HCT116 (cell line): ENCODE measurements at regions not wholly inside any gene's neighbourhood (a gene's known extent, or its start where the extent isn't known, plus 50 kb on each side); places are given as distances from the start of the nearest gene placed in this dataset.

ENCODE experiments used
- ATAC-seq: fragments of 200-7000 bp; cut with Tn5 transposase; 2 replicates; pipeline ENCODE4 v1.9.1; 2020; ENCODE audit warnings: mild to moderate bottlenecking, moderate library complexity
- BruUV-seq: library from RNA; stranded (reverse); fragments of 400-500 nt; replicated peaks from 2 replicates; lab custom pipeline; 2021; lab: Mats Ljungman, UMichigan
- CTCF ChIA-PET: fragments of 300-600 bp; sonication (Branson Sonifier 250); formaldehyde crosslinking; loops from one replicate; lab custom pipeline; 2021; ENCODE audit warnings: antibody characterized with exemption; lab: Charles Lee
- POLR2A ChIA-PET: fragments of 300-600, 350-600 bp; sonication (Branson Sonifier 250); formaldehyde crosslinking; loops from one replicate; lab custom pipeline; 2021; ENCODE audit warnings: antibody characterized with exemption; lab: Charles Lee
- RAD21 ChIA-PET, 2 experiments: fragments of 300-600 bp; sonication (Branson Sonifier 250); formaldehyde crosslinking; loops; one replicate each; lab custom pipeline; 2023; ENCODE audit warnings: low total read pairs in 2 of 2; ENCODE audit not compliant: uncharacterized antibody in 2 of 2, unreplicated experiment in 2 of 2, low non-redundant PET in 1 of 2; lab: Charles Lee
- DNase-seq: peaks from one replicate; pipeline ENCODE4 v3.0.0-alpha.2; 2010; ENCODE audit warnings: low read depth, low spot score
- H2AFZ ChIP-seq: fragments of 200-600 bp; shearing (Covaris generic), sonication (generic); 2 replicates; pipeline ENCODE4 v1.6.1; 2017; ENCODE audit warnings: low read depth, mixed run types, mixed read lengths, antibody characterized with exemption, low read length; ENCODE audit not compliant: poor library complexity, severe bottlenecking
- H3K27ac ChIP-seq: 2 replicates; pipeline ENCODE4 v1.5.1; 2012; ENCODE audit warnings: low read depth, low read length
- H3K27me3 ChIP-seq: fragments of 200-600 bp; sonication (generic); 2 replicates; pipeline ENCODE4 v1.6.1; 2016; ENCODE audit warnings: mixed run types, low read length, mixed read lengths; ENCODE audit not compliant: insufficient read depth
- H3K36me3 ChIP-seq, 2 experiments: fragments of 200-500 bp in 1 of 2; fragments of 200-600 bp in 1 of 2; sonication (Bioruptor generic) in 1 of 2; sonication (generic) in 1 of 2; 2 replicates each; pipeline versions ENCODE4 v1.5.1 to v1.6.1; 2014 to 2016; ENCODE audit warnings: low read length in 2 of 2, inconsistent platforms in 1 of 2, mixed read lengths in 1 of 2, mixed run types in 1 of 2; ENCODE audit not compliant: insufficient read depth in 2 of 2, control insufficient read depth in 1 of 2
- H3K4me1 ChIP-seq, 2 experiments: fragments of 200-600 bp in 1 of 2; sonication (generic) in 1 of 2; 2 replicates each; pipeline versions ENCODE4 v1.5.1 to v1.6.1; 2012 to 2017; ENCODE audit warnings: low read length in 2 of 2, inconsistent platforms in 1 of 2, mild to moderate bottlenecking in 1 of 2, mixed read lengths in 1 of 2, mixed run types in 1 of 2, moderate library complexity in 1 of 2; ENCODE audit not compliant: insufficient read depth in 2 of 2, control insufficient read depth in 1 of 2
- H3K4me2 ChIP-seq: fragments of 200-600 bp; sonication (generic); 2 replicates; pipeline ENCODE4 v1.6.1; 2017; ENCODE audit warnings: mixed run types, low read length, mixed read lengths
- H3K4me3 ChIP-seq, 2 experiments: fragments of 200-600 bp in 1 of 2; sonication (generic) in 1 of 2; replicated peaks in 1 of 2; 2 replicates each; pipeline ENCODE4 v1.5.1; 2011 to 2016; ENCODE audit warnings: low read length in 2 of 2, control low read depth in 1 of 2, low read depth in 1 of 2, mild to moderate bottlenecking in 1 of 2, mixed read lengths in 1 of 2, mixed run types in 1 of 2
- H3K79me2 ChIP-seq: fragments of 200-600 bp; sonication (generic); 2 replicates; pipeline ENCODE4 v1.6.1; 2017; ENCODE audit warnings: mild to moderate bottlenecking, mixed run types, low read length, moderate library complexity, mixed read lengths; ENCODE audit not compliant: insufficient read depth
- H3K9ac ChIP-seq: fragments of 200-600 bp; sonication (generic); 2 replicates; pipeline ENCODE4 v1.6.1; 2016; ENCODE audit warnings: low read length, mixed read lengths
- H3K9me2 ChIP-seq: fragments of 200-600 bp; sonication (generic), shearing (Covaris generic); 2 replicates; pipeline ENCODE4 v1.6.1; 2017; ENCODE audit warnings: mixed run types, mild to moderate bottlenecking, moderate library complexity; ENCODE audit not compliant: insufficient read depth
- H3K9me3 ChIP-seq, 2 experiments: fragments of 200-500 bp in 1 of 2; fragments of 200-600 bp in 1 of 2; sonication (Bioruptor generic) in 1 of 2; sonication (generic) in 1 of 2; 2 replicates each; pipeline ENCODE4 v1.6.1; 2014 to 2017; ENCODE audit warnings: low read length in 2 of 2, mixed read lengths in 2 of 2, inconsistent platforms in 1 of 2, low read depth in 1 of 2, mild to moderate bottlenecking in 1 of 2, mixed run types in 1 of 2, moderate library complexity in 1 of 2; ENCODE audit not compliant: control insufficient read depth in 1 of 2, insufficient read depth in 1 of 2
- H4K20me1 ChIP-seq: fragments of 200-600 bp; sonication (generic), shearing (Covaris generic); 2 replicates; pipeline ENCODE4 v1.6.1; 2017; ENCODE audit warnings: mixed run types, mild to moderate bottlenecking, moderate library complexity; ENCODE audit not compliant: insufficient read depth
- CEBPB ChIP-seq: IDR thresholded peaks from 2 replicates; pipeline ENCODE4 v1.6.1; 2012; ENCODE audit warnings: low read depth
- ELF1 ChIP-seq: IDR thresholded peaks from 2 replicates; pipeline ENCODE4 v1.6.1; 2012; ENCODE audit warnings: low read depth, borderline replicate concordance
- EZH2 ChIP-seq: fragments of 200-600 bp; sonication (generic); IDR thresholded peaks from 2 replicates; pipeline ENCODE4 v1.6.1; 2017; ENCODE audit warnings: antibody characterized with exemption, mixed run types
- EZH2phosphoT487 ChIP-seq: fragments of 200-600 bp; IDR thresholded peaks from 2 replicates; pipeline ENCODE4 v1.6.1; 2018; ENCODE audit warnings: antibody characterized with exemption, borderline replicate concordance
- JUND ChIP-seq: IDR thresholded peaks from 2 replicates; pipeline ENCODE4 v1.6.1; 2012
- POLR2AphosphoS5 ChIP-seq: IDR thresholded peaks from 2 replicates; pipeline ENCODE4 v1.6.1; 2011; ENCODE audit warnings: mild to moderate bottlenecking, low read depth, low read length, moderate library complexity
- RAD21 ChIP-seq: IDR thresholded peaks from 2 replicates; pipeline ENCODE4 v1.6.1; 2012; ENCODE audit warnings: low read depth, mild to moderate bottlenecking
- REST ChIP-seq: IDR thresholded peaks from 2 replicates; pipeline ENCODE4 v1.6.1; 2012; ENCODE audit warnings: low read depth
- ZNF274 ChIP-seq: fragments of 200-500 bp; sonication (Bioruptor generic); IDR thresholded peaks from 2 replicates; pipeline ENCODE4 v1.6.1; 2014; ENCODE audit warnings: mild to moderate bottlenecking, low read depth, low read length, inconsistent platforms
- intact Hi-C: fragments of 100-400 bp; cut with micrococcal nuclease; formaldehyde crosslinking; loops from 2 replicates; pipeline ENCODE4 v1.10.0; 2022

GRCh38 chr2:16190446-16191270, 250.3 kb downstream of the MYCN start:
- BruUV-seq = no TSS peak
- Histone ChIP-seq H3K36me3 (no peaks in the 10 kb centered on the region), H2AFZ (no peak overlapping the region), H3K9me3 (no peaks in the 10 kb centered on the region), H3K9ac (no peak overlapping the region), H3K4me2 (no peak overlapping the region), H3K27me3 (peaks cover 15% of the 10 kb centered on the region; the same call in 1 of the 2 replicates), H3K4me3 (no peak overlapping the region), H3K9me2 (no peaks in the 10 kb centered on the region), H3K4me1 (no peaks in the 10 kb centered on the region), H4K20me1 (no peaks in the 10 kb centered on the region), H3K27ac (no peak overlapping the region)
- CTCF ChIA-PET = interaction anchor here (1.4 kb wide), 1 partner anchor 28 kb away, joined by 3 read pairs; no protein-coding TSS in a partner anchor
- RAD21 ChIA-PET = no interaction called here
- POLR2A ChIA-PET = no interaction called here
- DNase-seq (no peak), ATAC-seq (no peak)
- no peak for TF ChIP-seq EZH2
- no peak for TF ChIP-seq ELF1
- no peak for TF ChIP-seq REST
- no peak for TF ChIP-seq EZH2phosphoT487
- no peak for TF ChIP-seq RAD21
- TF ChIP-seq POLR2AphosphoS5 = no peak
- TF ChIP-seq ZNF274 = no peak
- TF ChIP-seq CEBPB = no peak
- TF ChIP-seq JUND = no peak
- TF ChIP-seq, all 23 proteins: peak for 0
- intact Hi-C loops = no loop called here
- H3K79me2 ChIP-seq = no peaks in the 10 kb centered on the region
